Subcutaneous abdominal adipose tissue (tissue), 5 donors: ENCODE measurements at regions not wholly inside any gene's neighbourhood (a gene's known extent, or its start where the extent isn't known, plus 50 kb on each side); places are given as distances from the start of the nearest gene placed in this dataset.

ENCODE experiments used
- H3K27ac ChIP-seq: one replicate; pipeline ENCODE4 v1.7.0; 2013; ENCODE audit warnings: low read depth, mild to moderate bottlenecking, inconsistent platforms, low read length, moderate library complexity
- H3K27me3 ChIP-seq, 5 donors: one replicate each; pipeline ENCODE4 v1.7.0; 2013; ENCODE audit warnings: low read length in 5 of 5, inconsistent platforms in 1 of 5; ENCODE audit not compliant: control insufficient read depth in 5 of 5, insufficient read depth in 4 of 5
- H3K36me3 ChIP-seq, 5 donors: one replicate each; pipeline ENCODE4 v1.7.0; 2013; ENCODE audit warnings: low read length in 5 of 5; ENCODE audit not compliant: control insufficient read depth in 5 of 5, insufficient read depth in 5 of 5
- H3K4me1 ChIP-seq, 5 donors: one replicate each; pipeline ENCODE4 v1.7.0; 2013; ENCODE audit warnings: low read length in 5 of 5, mild to moderate bottlenecking in 3 of 5, moderate library complexity in 1 of 5; ENCODE audit not compliant: control insufficient read depth in 5 of 5, insufficient read depth in 5 of 5
- H3K4me3 ChIP-seq, 5 donors: one replicate each; pipeline ENCODE4 v1.7.0; 2013; ENCODE audit warnings: low read length in 5 of 5, low read depth in 1 of 5
- H3K9ac ChIP-seq, 5 donors: one replicate each; pipeline ENCODE4 v1.7.0; 2013; ENCODE audit warnings: low read length in 5 of 5, mild to moderate bottlenecking in 4 of 5, moderate library complexity in 3 of 5
- H3K9me3 ChIP-seq, 5 donors: one replicate each; pipeline ENCODE4 v1.7.0; 2013; ENCODE audit warnings: low read length in 5 of 5; ENCODE audit not compliant: control insufficient read depth in 5 of 5
- donor health status: healthy.
- donor health status: healthy.
- donor health status: healthy.
- donor health status: healthy.
- donor health status: healthy.

DNA sequence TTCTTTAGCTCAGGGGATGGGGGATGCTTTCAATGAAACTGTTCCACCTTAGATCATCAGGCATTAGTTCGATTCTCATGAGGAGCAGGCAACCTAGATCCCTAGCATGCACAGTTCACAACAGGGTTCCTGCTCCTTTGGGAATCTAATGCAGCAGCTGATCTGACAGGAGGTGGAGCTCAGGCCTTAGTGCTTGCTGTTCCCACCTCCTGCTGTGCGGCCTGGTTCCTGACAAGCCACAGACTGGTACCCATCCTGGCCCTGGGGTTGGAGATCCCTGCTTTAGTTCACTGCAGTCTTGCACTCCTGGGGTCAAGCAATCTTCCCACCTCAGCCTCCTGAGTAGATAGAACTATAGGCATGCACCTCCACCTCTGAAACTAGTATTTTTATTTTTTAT, 1369.8 kb upstream of the NUDT12 start:
- no peak overlapping the region for H3K9ac ChIP-seq
- H3K36me3 ChIP-seq = no peaks in the 10 kb centered on the region
- no peaks in the 10 kb centered on the region for H3K4me1 ChIP-seq
- no peaks in the 10 kb centered on the region for H3K27me3 ChIP-seq
- H3K27ac ChIP-seq = no peak overlapping the region
- no peak overlapping the region for H3K4me3 ChIP-seq
- H3K9me3 ChIP-seq = no peaks in the 10 kb centered on the region

DNA sequence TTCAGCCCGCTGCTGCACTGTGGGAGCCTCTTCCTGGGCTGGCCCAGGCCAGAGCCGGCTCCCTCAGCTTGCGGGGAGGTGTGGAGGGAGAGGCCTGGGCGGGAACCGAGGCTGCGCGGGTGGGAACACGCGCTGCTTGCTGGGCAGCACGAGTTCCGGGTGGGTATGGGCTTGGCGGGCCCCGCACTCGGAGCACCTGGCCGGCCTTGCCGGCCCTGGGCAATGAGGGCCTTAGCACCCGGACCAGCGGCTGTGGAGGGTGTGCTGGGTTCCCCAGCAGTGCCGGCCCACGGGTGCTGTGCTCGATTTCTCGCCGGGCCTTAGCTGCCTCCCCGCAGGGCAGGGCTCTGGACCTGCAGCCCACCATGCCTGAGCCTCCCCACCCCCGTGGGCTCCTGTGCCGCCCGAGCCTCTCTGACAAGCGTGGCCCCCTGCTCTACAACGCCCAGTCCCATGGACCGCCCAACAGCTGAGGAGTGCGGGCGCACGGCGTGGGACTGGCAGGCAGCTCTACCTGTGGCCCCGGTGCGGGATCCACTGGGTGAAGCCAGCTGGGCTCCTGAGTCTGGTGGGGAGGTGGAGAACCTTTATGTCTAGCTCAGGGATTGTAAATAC, 1366.4 kb upstream of the NUDT12 start:
- H3K4me3 ChIP-seq = no peak overlapping the region
- no peaks in the 10 kb centered on the region for H3K36me3 ChIP-seq
- H3K4me1 ChIP-seq = no peaks in the 10 kb centered on the region
- H3K27ac ChIP-seq = no peak overlapping the region
- no peak overlapping the region for H3K9ac ChIP-seq
- H3K27me3 ChIP-seq = no peaks in the 10 kb centered on the region
- H3K9me3 ChIP-seq = peaks cover 0 to 6% (median 0%) of the 10 kb centered on the region in 5 donors

- H3K4me3 ChIP-seq = no peak overlapping the region
- H3K27ac ChIP-seq = no peak overlapping the region
- H3K27me3 ChIP-seq = no peaks in the 10 kb centered on the region
- H3K9ac ChIP-seq = no peak overlapping the region
- H3K4me1 ChIP-seq = no peaks in the 10 kb centered on the region
- H3K36me3 ChIP-seq = no peaks in the 10 kb centered on the region
- no peaks in the 10 kb centered on the region for H3K9me3 ChIP-seq
These were observed 1352.6 kb upstream of the NUDT12 start for GRCh38 chr5:104915226-104915625.

DNA sequence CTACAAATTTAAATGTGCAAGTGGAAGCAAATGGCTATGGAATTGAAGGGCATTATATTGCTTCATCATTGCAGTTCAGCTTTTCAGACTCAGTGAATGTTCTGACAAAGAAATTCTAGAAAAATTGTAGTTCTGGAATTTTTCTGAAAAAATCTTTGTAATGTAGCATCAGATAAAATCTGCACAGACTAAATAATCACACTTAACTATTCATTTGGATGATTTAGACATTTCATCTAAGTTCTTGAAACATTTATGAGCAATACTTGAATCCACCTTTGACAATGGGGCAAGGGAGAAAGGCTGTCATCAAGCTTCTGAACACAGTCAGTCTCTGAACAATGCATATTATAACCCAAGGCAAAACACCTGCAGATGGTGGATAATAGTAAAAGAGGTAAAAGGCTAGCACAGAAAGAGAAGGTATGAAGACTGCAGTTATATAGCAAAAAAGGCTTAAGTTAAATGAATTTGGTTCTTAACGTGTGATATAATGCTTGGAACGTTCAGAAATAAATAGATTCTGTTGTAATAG, 1352.0 kb upstream of the NUDT12 start:
- H3K9me3 ChIP-seq = no peaks in the 10 kb centered on the region
- H3K27ac ChIP-seq = no peak overlapping the region
- H3K36me3 ChIP-seq = no peaks in the 10 kb centered on the region
- no peak overlapping the region for H3K4me3 ChIP-seq
- no peaks in the 10 kb centered on the region for H3K27me3 ChIP-seq
- H3K9ac ChIP-seq = no peak overlapping the region
- no peaks in the 10 kb centered on the region for H3K4me1 ChIP-seq

- Histone ChIP-seq H3K27ac (no peak overlapping the region), H3K4me1 (no peaks in the 10 kb centered on the region), H3K27me3 (no peaks in the 10 kb centered on the region), H3K36me3 (no peaks in the 10 kb centered on the region), H3K9ac (no peak overlapping the region), H3K9me3 (no peaks in the 10 kb centered on the region), H3K4me3 (no peak overlapping the region)
These were observed 1351.3 kb upstream of the NUDT12 start for GRCh38 chr5:104913841-104914281.

GRCh38 chr5:104909803-104910202, 1347.2 kb upstream of the NUDT12 start:
- H3K27ac ChIP-seq = no peak overlapping the region
- no peak overlapping the region for H3K9ac ChIP-seq
- H3K36me3 ChIP-seq = no peaks in the 10 kb centered on the region
- H3K27me3 ChIP-seq = no peaks in the 10 kb centered on the region
- no peaks in the 10 kb centered on the region for H3K4me1 ChIP-seq
- H3K9me3 ChIP-seq = no peaks in the 10 kb centered on the region
- H3K4me3 ChIP-seq = no peak overlapping the region

GRCh38 chr5:104904561-104904960, 1342.0 kb upstream of the NUDT12 start:
- no peak overlapping the region for H3K27ac ChIP-seq
- no peaks in the 10 kb centered on the region for H3K9me3 ChIP-seq
- H3K4me1 ChIP-seq = no peaks in the 10 kb centered on the region
- H3K4me3 ChIP-seq = no peak overlapping the region
- no peaks in the 10 kb centered on the region for H3K27me3 ChIP-seq
- H3K9ac ChIP-seq = no peak overlapping the region
- H3K36me3 ChIP-seq = no peaks in the 10 kb centered on the region

DNA sequence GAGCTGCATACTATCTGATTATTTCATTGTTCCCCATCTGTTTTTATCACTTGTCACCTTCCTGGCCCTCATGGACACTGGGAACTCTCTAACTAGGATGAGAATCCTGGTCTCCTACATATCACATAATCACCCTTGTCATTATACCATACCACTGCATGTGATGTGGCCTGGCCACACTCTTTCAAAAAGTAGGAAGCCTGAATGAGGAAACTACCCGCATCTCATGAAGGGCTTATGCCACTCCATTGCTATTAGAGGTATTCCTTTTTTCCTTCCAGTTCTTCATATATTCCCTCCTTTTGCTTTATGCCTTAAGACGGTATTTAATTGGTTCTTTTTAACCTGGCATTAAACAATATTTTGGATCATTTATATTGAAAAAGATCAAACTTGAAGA, 1341.4 kb upstream of the NUDT12 start:
- Histone ChIP-seq H3K36me3 (no peaks in the 10 kb centered on the region), H3K27me3 (no peaks in the 10 kb centered on the region), H3K4me3 (no peak overlapping the region), H3K9ac (no peak overlapping the region), H3K9me3 (no peaks in the 10 kb centered on the region), H3K4me1 (no peaks in the 10 kb centered on the region), H3K27ac (no peak overlapping the region)

- no peak overlapping the region for H3K27ac ChIP-seq
- no peaks in the 10 kb centered on the region for H3K27me3 ChIP-seq
- H3K9me3 ChIP-seq = no peaks in the 10 kb centered on the region
- no peaks in the 10 kb centered on the region for H3K36me3 ChIP-seq
- no peak overlapping the region for H3K9ac ChIP-seq
- H3K4me3 ChIP-seq = no peak overlapping the region
- H3K4me1 ChIP-seq = no peaks in the 10 kb centered on the region
These were observed 1329.0 kb upstream of the NUDT12 start for GRCh38 chr5:104891596-104891995.

DNA sequence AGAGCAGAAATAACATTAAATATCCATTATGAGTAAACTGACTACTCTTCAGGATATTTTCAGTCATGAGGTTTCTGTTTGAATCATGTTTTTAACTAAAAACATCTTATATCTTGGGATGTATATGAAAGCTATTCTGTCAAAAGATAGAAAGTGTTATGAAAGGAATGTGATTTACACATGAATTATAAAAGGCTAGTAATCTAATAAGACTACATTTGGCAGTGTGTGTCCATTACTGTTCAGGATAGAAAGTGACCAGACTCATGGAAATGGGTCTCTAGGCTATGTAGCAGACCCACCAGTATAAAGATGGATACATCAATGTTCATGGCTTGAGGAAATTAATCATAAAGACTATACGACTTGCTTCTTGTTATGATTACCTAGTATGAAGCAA, 1328.2 kb upstream of the NUDT12 start:
- no peaks in the 10 kb centered on the region for H3K36me3 ChIP-seq
- H3K9me3 ChIP-seq = no peaks in the 10 kb centered on the region

More for the DNA sequence above, 1328.2 kb upstream of the NUDT12 start:
- no peak overlapping the region for H3K9ac ChIP-seq
- H3K27ac ChIP-seq = no peak overlapping the region
- no peaks in the 10 kb centered on the region for H3K4me1 ChIP-seq
- H3K4me3 ChIP-seq = no peak overlapping the region
- no peaks in the 10 kb centered on the region for H3K27me3 ChIP-seq
